HG02623 (cell line): ENCODE measurements at regions not wholly inside any gene's neighbourhood (a gene's known extent, or its start where the extent isn't known, plus 50 kb on each side); places are given as distances from the start of the nearest gene placed in this dataset.
"Not testable (repeated sequence)": the region's sequence is repeated elsewhere in the genome, so short reads cannot be mapped to it uniquely, and the experiment has no call there.

Experiments
- ATAC-seq: cut with Tn5 transposase; IDR thresholded peaks from one replicate; pipeline ENCODE4 v1.9.1; 2021; ENCODE audit warnings: moderate library complexity; ENCODE audit not compliant: unreplicated experiment

DNA sequence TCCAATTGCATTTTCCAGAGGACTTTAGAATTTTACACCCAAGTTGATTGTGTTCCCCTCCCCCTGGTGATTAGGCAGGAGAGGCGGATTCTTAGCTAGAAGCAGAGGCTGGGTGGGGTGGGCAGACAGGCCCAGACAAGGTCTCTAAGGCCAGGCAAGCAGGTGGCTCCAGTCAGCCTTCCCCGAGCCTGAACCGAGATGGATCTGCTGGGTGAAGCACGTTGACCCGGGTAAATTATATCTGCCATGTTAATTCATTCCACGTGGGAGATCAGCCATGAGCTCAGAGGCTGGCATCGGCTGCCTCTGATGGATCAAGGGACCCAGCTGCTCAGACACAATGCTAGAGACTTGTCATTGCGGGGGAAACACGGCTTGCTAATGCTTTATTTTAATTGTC, 159.5 kb upstream of the MAFB start:
- ATAC-seq, result no peak

GRCh38 chr20:40849456-40849855, 160.4 kb upstream of the MAFB start:
- ATAC-seq, result no peak

DNA sequence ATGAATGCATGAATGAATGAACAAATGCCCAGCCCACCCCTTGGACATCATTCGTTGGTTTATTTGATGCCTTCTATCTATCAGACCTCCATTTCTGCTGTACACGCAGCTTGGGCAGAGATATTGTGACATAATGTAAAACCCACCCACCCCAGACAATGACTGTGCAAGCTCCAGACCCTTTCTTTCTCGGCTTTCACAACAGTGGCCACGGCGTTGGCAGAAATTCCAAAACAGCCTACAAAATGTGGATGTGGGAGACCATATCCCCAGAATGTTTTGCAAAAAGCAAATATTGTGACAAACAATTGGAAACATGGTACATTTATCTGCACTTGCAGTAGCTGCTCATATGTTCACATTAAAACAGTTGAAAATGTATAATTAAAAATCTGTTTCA, 162.0 kb upstream of the MAFB start:
- ATAC-seq, result no peak

DNA sequence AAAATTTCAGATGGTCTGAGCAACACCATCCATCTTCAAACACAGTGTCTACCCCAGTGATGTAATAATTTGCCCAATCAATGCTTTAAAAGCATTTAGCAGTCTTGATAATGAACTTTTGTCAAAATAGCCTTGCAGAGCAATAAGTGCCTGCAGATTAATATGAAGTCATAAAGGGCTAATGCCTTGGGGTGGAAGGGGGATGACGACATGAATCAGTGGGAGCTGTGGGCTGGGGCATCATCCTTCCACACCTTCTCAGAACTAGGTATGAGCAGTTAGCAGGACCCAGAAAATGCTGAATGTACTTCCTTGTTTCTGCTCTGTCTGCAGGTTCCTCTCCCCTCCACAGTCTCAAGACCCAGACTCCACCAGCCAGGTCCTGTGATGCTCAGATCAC, 166.2 kb upstream of the MAFB start:
- no peak for ATAC-seq

DNA sequence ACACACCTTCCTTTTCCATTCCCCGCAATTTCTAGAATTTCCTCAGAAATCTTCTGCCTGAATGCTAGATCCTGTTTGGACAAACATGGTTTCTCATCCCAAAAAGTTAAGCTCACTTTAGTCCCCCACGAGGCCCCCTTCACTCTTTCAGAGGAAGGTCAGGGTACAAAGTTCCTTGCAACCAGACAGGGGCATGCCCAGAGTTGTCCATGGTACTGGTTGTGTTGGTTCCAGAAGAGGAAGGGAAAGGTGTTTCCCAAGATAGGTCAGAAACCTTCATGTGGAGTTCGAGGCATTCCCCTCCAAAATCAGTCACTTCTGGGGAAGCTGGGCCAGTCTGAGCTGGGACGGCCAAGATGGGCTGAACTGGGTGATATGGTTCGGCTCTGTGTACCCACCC, 167.6 kb upstream of the MAFB start:
- no peak for ATAC-seq

- ATAC-seq, result no peak
These were observed 168.1 kb upstream of the TOP1 start for GRCh38 chr20:40860487-40860902.

- no peak for ATAC-seq
These were observed 167.1 kb upstream of the TOP1 start for GRCh38 chr20:40861427-40862008.

DNA sequence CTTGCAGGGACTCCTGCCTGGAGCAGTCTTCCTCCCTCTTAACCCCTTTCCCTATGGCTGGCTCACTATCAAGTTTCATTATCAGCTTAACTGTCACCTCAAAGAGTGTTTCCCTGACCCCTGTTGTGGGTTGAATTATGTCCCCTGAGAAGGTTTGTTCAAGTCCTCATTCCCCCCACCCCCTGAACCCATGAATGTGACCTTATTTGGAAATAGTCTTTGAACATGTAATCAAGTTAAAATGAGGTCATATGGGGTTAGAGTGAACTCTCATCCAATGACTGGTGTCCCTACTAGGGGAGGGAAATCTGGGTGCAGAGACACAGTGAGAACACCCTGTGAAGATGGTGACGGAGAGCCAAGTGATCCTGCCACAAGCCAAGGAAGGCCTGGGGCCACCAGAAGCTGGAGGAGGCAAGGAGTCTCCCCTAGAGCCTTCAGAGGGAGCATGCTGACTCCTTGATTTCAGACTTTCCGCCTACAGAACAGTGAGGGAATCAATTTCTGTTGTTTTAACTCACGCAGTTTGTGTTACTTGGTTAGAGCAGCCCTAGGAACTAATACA, 165.2 kb upstream of the TOP1 start:
- no peak for ATAC-seq

GRCh38 chr20:40864470-40864869, 164.2 kb upstream of the TOP1 start:
- ATAC-seq, result no peak

DNA sequence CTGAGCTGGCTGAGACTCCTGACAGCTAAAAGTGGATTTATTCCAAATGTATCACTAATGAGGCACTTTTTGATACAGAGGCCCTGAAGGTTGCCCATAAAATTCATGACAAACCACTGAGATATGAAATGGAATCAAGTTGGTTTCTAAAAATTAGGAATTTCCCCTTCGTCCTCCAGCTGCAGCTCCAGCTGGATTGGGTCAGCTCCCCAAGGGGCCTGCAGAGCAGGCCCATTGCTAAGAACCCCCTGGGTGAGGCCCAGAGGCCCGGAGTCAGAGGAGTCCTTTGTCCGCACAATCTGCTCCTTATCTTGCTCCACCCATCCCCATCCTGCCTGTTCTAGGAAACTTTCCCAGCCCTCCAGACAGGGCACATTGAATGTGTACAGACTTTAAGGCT, 163.5 kb upstream of the TOP1 start:
- no peak for ATAC-seq

- no peak for ATAC-seq
These were observed 162.6 kb upstream of the TOP1 start for GRCh38 chr20:40866056-40866455.

DNA sequence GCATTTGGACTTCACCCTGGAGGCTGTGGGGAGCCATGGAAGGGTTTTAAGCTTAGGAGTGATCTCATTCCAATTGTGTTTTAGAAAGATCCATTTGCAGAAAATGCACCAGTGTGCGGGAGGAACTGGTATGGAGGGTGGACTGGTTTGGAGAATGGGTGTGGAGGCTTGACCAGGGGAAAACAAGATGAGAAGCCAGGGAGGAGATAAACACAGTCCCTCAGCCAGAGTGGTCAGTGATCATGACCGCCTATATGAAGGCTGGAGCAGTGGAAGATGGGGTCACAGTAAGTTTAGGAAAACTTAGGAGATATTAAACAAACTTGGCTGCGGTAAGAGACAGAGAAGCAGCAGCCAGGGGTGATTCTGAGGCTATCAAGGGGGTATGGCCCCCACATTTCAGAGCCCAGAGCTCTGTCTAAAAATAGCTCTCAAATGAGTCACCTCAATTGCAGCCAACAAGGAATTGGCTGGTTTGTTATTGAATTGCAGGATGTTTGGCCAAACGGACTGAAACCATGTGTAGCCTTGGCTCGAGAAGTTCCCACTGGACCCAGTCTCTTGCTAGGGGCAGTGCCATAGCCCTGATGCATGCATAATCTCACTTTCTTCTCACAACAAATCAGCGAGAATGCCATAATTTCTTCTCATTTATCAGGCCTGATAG, 159.9 kb upstream of the TOP1 start:
- no peak for ATAC-seq

GRCh38 chr20:40869218-40870147, 159.1 kb upstream of the TOP1 start:
- ATAC-seq, result no peak

GRCh38 chr20:40875116-40876085, 153.2 kb upstream of the TOP1 start:
- ATAC-seq, result no peak

DNA sequence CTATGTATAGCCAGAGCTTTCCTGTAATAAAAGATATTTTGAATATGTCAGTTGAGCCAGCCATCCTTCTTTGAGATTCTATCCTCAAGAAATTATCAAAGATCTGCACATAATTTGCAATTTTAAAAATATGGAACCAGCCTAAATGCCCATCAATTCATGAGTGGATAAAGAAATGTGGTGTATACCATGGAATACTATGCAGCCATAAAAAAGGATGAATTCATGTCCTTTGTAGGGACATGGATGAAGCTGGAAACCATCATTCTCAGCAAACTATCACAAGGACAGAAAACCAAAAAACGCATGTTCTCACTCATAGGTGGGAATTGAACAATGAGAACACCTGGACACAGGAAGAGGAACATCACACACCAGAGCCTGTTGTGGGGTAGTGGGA, 150.5 kb upstream of the TOP1 start:
- not testable (repeated sequence) for ATAC-seq

GRCh38 chr20:40880063-40880728, 148.4 kb upstream of the TOP1 start:
- ATAC-seq, result no peak

GRCh38 chr20:40880729-40881109, 147.9 kb upstream of the TOP1 start:
- no peak for ATAC-seq

DNA sequence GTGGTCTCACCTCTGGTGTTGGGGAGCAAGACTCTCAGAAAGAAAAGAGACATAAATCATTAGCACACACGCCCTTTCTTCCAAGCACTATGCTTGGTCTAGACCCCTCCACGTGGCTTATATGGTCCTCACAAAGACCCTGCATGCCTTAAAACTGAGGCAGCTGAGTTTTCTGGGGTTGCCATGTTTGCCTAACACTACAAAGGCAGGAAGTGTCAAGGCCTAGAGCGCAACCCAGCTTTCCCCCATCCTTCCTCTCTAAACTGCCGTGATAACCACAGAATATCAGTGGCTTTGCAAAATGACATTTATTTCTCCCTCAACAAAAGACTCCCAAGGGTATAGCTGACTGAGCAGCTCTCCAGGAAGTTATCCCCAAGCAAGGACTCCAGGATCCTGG, 146.5 kb upstream of the TOP1 start:
- ATAC-seq, result no peak

GRCh38 chr20:40883097-40883496, 145.5 kb upstream of the TOP1 start:
- ATAC-seq, result no peak

GRCh38 chr20:40887105-40887504, 141.5 kb upstream of the TOP1 start:
- no peak for ATAC-seq
